Sigmoid colon (tissue), 6 donors: ENCODE measurements at regions not wholly inside any gene's neighbourhood (a gene's known extent, or its start where the extent isn't known, plus 50 kb on each side); places are given as distances from the start of the nearest gene placed in this dataset.
"Not testable (repeated sequence)": the region's sequence is repeated elsewhere in the genome, so short reads cannot be mapped to it uniquely, and the experiment has no call there.

Experiments used
- DNase-seq: peaks from one replicate; pipeline ENCODE4 v3.0.0-alpha.2; 2019
- H3K27ac ChIP-seq, 4 donors: fragments of 200-600 bp; sonication (generic); one replicate each; pipeline ENCODE4 v1.5.1; 2016 to 2019; ENCODE audit warnings: mild to moderate bottlenecking in 1 of 4
- H3K27me3 ChIP-seq, 3 donors: fragments of 200-600 bp; sonication (generic); one replicate each; pipeline ENCODE4 v1.5.1; 2019; ENCODE audit warnings: mild to moderate bottlenecking in 1 of 3
- H3K36me3 ChIP-seq, 4 donors: fragments of 200-600 bp; sonication (generic); one replicate each; pipeline ENCODE4 v1.5.1; 2016 to 2019
- H3K4me1 ChIP-seq, 4 donors: fragments of 200-600 bp; sonication (generic); one replicate each; pipeline ENCODE4 v1.5.1; 2017 to 2019
- H3K4me3 ChIP-seq, 4 donors: fragments of 200-600 bp; sonication (generic); one replicate each; pipeline ENCODE4 v1.5.1; 2017 to 2019; ENCODE audit warnings: mild to moderate bottlenecking in 2 of 4, moderate library complexity in 1 of 4
- H3K9me3 ChIP-seq, 4 donors: fragments of 200-600 bp in 3 of 4; sonication (generic) in 3 of 4; one replicate each; pipeline versions ENCODE4 v1.5.1 to v1.6.1; 2013 to 2019
- CTCF ChIP-seq, 4 experiments: fragments of 450-650 bp in 3 of 4; fragments of 200-600 bp in 1 of 4; IDR thresholded peaks; one replicate each; pipeline ENCODE4 v1.5.1; 2016 to 2019; ENCODE audit warnings: antibody characterized with exemption in 4 of 4, mild to moderate bottlenecking in 3 of 4, moderate library complexity in 2 of 4
- EP300 ChIP-seq, 4 donors: sonication (generic); formaldehyde crosslinking; IDR thresholded peaks; one replicate each; pipeline ENCODE4 v1.6.1; 2017; ENCODE audit warnings: antibody characterized with exemption in 4 of 4
- POLR2A ChIP-seq, 2 donors: fragments of 450-650 bp; IDR thresholded peaks; one replicate each; pipeline ENCODE4 v1.6.1; 2016; ENCODE audit warnings: antibody characterized with exemption in 2 of 2, mild to moderate bottlenecking in 2 of 2, moderate library complexity in 2 of 2
- POLR2AphosphoS5 ChIP-seq, 4 donors: sonication (generic); formaldehyde crosslinking; IDR thresholded peaks; one replicate each; pipeline ENCODE4 v1.6.1; 2017; ENCODE audit warnings: antibody characterized with exemption in 4 of 4
- WGBS, 2 donors: extraction: QIAGEN DNeasy Blood & Tissue Kit; methylation state at CpG; one replicate each; pipeline ENCODE4 v1.1.7; 2013; 5-methylcytosine and 5-hydroxymethylcytosine counted together
- intact Hi-C: fragments of 100-400 bp; cut with DNase I; formaldehyde crosslinking; loops from one replicate; pipeline ENCODE4 v1.15.1; 2023
- donor health status: healthy with polysubstance abuse.
- donor health status: healthy.

GRCh38 chr20:51931371-51931781 is 129.1 kb upstream of the SALL4 start:
- WGBS, 2 donors, result 20 to 74% methylated on average over 7 of the region's 7 CpGs
- no peak for DNase-seq
- no peaks in the 10 kb centered on the region for H3K9me3 ChIP-seq
- TF ChIP-seq POLR2A (IDR thresholded peaks at IDR 0.05) (no peak), CTCF (IDR thresholded peaks at IDR 0.05) (no peak), POLR2AphosphoS5 (IDR thresholded peaks at IDR 0.05) (no peak), EP300 (IDR thresholded peaks at IDR 0.05) (no peak)
- H3K4me1 ChIP-seq, result no peaks in the 10 kb centered on the region
- H3K27ac ChIP-seq, result no peak overlapping the region
- intact Hi-C loops, result no loop called here
- H3K27me3 ChIP-seq, result peaks cover 0 to 14% (median 0%) of the 10 kb centered on the region in 3 donors
- no peak overlapping the region for H3K4me3 ChIP-seq
- no peaks in the 10 kb centered on the region for H3K36me3 ChIP-seq

- Histone ChIP-seq H3K4me3 (no peak overlapping the region), H3K9me3 (no peaks in the 10 kb centered on the region), H3K27me3 (peaks cover 0 to 14% (median 0%) of the 10 kb centered on the region in 3 donors), H3K36me3 (no peaks in the 10 kb centered on the region), H3K27ac (no peak overlapping the region), H3K4me1 (no peaks in the 10 kb centered on the region)
- no peak for DNase-seq
- 75 to 79% methylated on average over 3 of the region's 3 CpGs for WGBS, 2 donors
- TF ChIP-seq POLR2AphosphoS5 (IDR thresholded peaks at IDR 0.05) (no peak), EP300 (IDR thresholded peaks at IDR 0.05) (no peak), CTCF (IDR thresholded peaks at IDR 0.05) (no peak)
- intact Hi-C loops, result no loop called here
Measured at GRCh38 chr20:51930775-51931174, 128.5 kb upstream of the SALL4 start.

- Histone ChIP-seq H3K4me1 (no peaks in the 10 kb centered on the region), H3K36me3 (no peaks in the 10 kb centered on the region), H3K27me3 (peaks cover 0 to 8% (median 0%) of the 10 kb centered on the region in 3 donors), H3K9me3 (no peaks in the 10 kb centered on the region), H3K27ac (no peak overlapping the region), H3K4me3 (no peak overlapping the region)
- TF ChIP-seq EP300 (IDR thresholded peaks at IDR 0.05) (no peak), CTCF (IDR thresholded peaks at IDR 0.05) (no peak), POLR2AphosphoS5 (IDR thresholded peaks at IDR 0.05) (no peak), POLR2A (IDR thresholded peaks at IDR 0.05) (no peak)
- no peak for DNase-seq
- 93% methylated on average over 2 of the region's 2 CpGs for whole genome bisulfite sequencing, 2 donors
- intact Hi-C loops, result no loop called here
Measured at GRCh38 chr20:51928931-51929330, 126.6 kb upstream of the SALL4 start.

- DNase-seq, H3K36me3 ChIP-seq, H3K9me3 ChIP-seq, H3K4me1 ChIP-seq, intact Hi-C loops, H3K27ac ChIP-seq, H3K27me3 ChIP-seq, H3K4me3 ChIP-seq: not testable (repeated sequence)
- 91 to 93% methylated on average over 5 of the region's 5 CpGs for WGBS, 2 donors
Measured at GRCh38 chr20:51927970-51928369, 125.6 kb upstream of the SALL4 start.

GRCh38 chr20:51926670-51927305 is 124.5 kb upstream of the SALL4 start:
- Histone ChIP-seq H3K4me1 (no peaks in the 10 kb centered on the region), H3K9me3 (no peaks in the 10 kb centered on the region), H3K27me3 (no peaks in the 10 kb centered on the region), H3K4me3 (no peak overlapping the region), H3K36me3 (no peaks in the 10 kb centered on the region), H3K27ac (no peak overlapping the region)
- TF ChIP-seq POLR2A (IDR thresholded peaks at IDR 0.05) (no peak), POLR2AphosphoS5 (IDR thresholded peaks at IDR 0.05) (no peak), EP300 (IDR thresholded peaks at IDR 0.05) (no peak), CTCF (IDR thresholded peaks at IDR 0.05) (no peak)
- WGBS, 2 donors, result 29 to 44% methylated on average over 14 of the region's 14 CpGs
- no peak for DNase-seq
- intact Hi-C loops, result no loop called here
